Type B pancreatic cell (in vitro differentiated cells): ENCODE measurements at regions not wholly inside any gene's neighbourhood (a gene's known extent, or its start where the extent isn't known, plus 50 kb on each side); places are given as distances from the start of the nearest gene placed in this dataset.

Experiments used
- DNase-seq: peaks from one replicate; pipeline ENCODE4 v3.0.0; 2021; ENCODE audit warnings: mixed read lengths; ENCODE audit not compliant: unreplicated experiment; ENCODE audit errors: extremely low spot score
- H3K27ac Mint-ChIP-seq: 2 replicates; pipeline ENCODE4 v1.8.0; 2021; ENCODE audit warnings: mild to moderate bottlenecking, mixed read lengths
- H3K27me3 Mint-ChIP-seq: 2 replicates; pipeline ENCODE4 v1.8.0; 2021; ENCODE audit warnings: mixed read lengths
- H3K36me3 Mint-ChIP-seq: 2 replicates; pipeline ENCODE4 v1.8.0; 2021; ENCODE audit warnings: mixed read lengths
- H3K4me1 Mint-ChIP-seq: one replicate; pipeline ENCODE4 v1.8.0; 2021; ENCODE audit warnings: mixed read lengths; ENCODE audit not compliant: unreplicated experiment
- H3K4me3 Mint-ChIP-seq: 2 replicates; pipeline ENCODE4 v1.8.0; 2021; ENCODE audit warnings: mild to moderate bottlenecking, mixed read lengths
- H3K9me3 Mint-ChIP-seq: 2 replicates; pipeline ENCODE4 v1.8.0; 2021; ENCODE audit warnings: mixed read lengths
- CTCF ChIP-seq: fragments of 200-600 bp; sonication (generic); conservative IDR thresholded peaks from 2 replicates; pipeline ENCODE4 v1.5.0; 2021; ENCODE audit warnings: antibody characterized with exemption, mild to moderate bottlenecking

GRCh38 chr3:73234354-73235014 lies 173.0 kb downstream of the EBLN2 start:
- H3K9me3 Mint-ChIP-seq: no peaks in the 10 kb centered on the region
- no peak for TF ChIP-seq CTCF
- peaks cover 4% of the 10 kb centered on the region for H3K4me1 Mint-ChIP-seq
- no peaks in the 10 kb centered on the region for H3K27me3 Mint-ChIP-seq
- no peaks in the 10 kb centered on the region for H3K36me3 Mint-ChIP-seq
- H3K4me3 Mint-ChIP-seq: no peak overlapping the region
- DNase-seq: no peak
- H3K27ac Mint-ChIP-seq: no peak overlapping the region

GRCh38 chr3:73235768-73236167 lies 174.3 kb downstream of the EBLN2 start:
- no peaks in the 10 kb centered on the region for H3K27me3 Mint-ChIP-seq
- TF ChIP-seq CTCF: no peak
- no peak overlapping the region for H3K4me3 Mint-ChIP-seq
- H3K36me3 Mint-ChIP-seq: no peaks in the 10 kb centered on the region
- H3K9me3 Mint-ChIP-seq: no peaks in the 10 kb centered on the region
- no peak overlapping the region for H3K27ac Mint-ChIP-seq
- H3K4me1 Mint-ChIP-seq: peaks cover 4% of the 10 kb centered on the region
- no peak for DNase-seq

GRCh38 chr3:73236867-73237266 lies 175.4 kb downstream of the EBLN2 start:
- TF ChIP-seq CTCF: no peak
- Mint-ChIP-seq H3K36me3 (no peaks in the 10 kb centered on the region), H3K4me3 (no peak overlapping the region), H3K4me1 (peaks cover 4% of the 10 kb centered on the region), H3K27me3 (no peaks in the 10 kb centered on the region), H3K27ac (no peak overlapping the region), H3K9me3 (no peaks in the 10 kb centered on the region)
- no peak for DNase-seq

GRCh38 chr3:73243740-73244139 lies 182.3 kb downstream of the EBLN2 start:
- Mint-ChIP-seq H3K4me1 (no peaks in the 10 kb centered on the region), H3K27ac (no peak overlapping the region), H3K9me3 (peaks cover 6% of the 10 kb centered on the region), H3K4me3 (no peak overlapping the region), H3K27me3 (no peaks in the 10 kb centered on the region), H3K36me3 (no peaks in the 10 kb centered on the region)
- no peak for DNase-seq
- TF ChIP-seq CTCF: no peak

- Mint-ChIP-seq H3K27ac (no peak overlapping the region), H3K4me3 (no peak overlapping the region), H3K4me1 (no peaks in the 10 kb centered on the region), H3K9me3 (peaks cover 6% of the 10 kb centered on the region), H3K27me3 (no peaks in the 10 kb centered on the region), H3K36me3 (no peaks in the 10 kb centered on the region)
- TF ChIP-seq CTCF: no peak
- no peak for DNase-seq
Observed at GRCh38 chr3:73245459-73245858, 184.0 kb downstream of the EBLN2 start.

- Mint-ChIP-seq H3K27me3 (peaks cover 5% of the 10 kb centered on the region), H3K36me3 (no peaks in the 10 kb centered on the region), H3K4me1 (peaks cover 6% of the 10 kb centered on the region), H3K27ac (no peak overlapping the region), H3K9me3 (peaks cover 6% of the 10 kb centered on the region), H3K4me3 (no peak overlapping the region)
- DNase-seq: no peak
- no peak for TF ChIP-seq CTCF
Observed at GRCh38 chr3:73249047-73249446, 187.6 kb downstream of the EBLN2 start.
